Activated naive CD4-positive, alpha-beta T cell (primary cell): ENCODE measurements at regions not wholly inside any gene's neighbourhood (a gene's known extent, or its start where the extent isn't known, plus 50 kb on each side); places are given as distances from the start of the nearest gene placed in this dataset.

Source experiments
- DNase-seq, 4 experiments: peaks; one replicate each; lab custom pipeline; 2025; lab: John Stamatoyannopoulos, UW

- DNase-seq, result no peak
Measured at GRCh38 chr17:36816214-36816906, 120.9 kb upstream of the LHX1 start.

DNA sequence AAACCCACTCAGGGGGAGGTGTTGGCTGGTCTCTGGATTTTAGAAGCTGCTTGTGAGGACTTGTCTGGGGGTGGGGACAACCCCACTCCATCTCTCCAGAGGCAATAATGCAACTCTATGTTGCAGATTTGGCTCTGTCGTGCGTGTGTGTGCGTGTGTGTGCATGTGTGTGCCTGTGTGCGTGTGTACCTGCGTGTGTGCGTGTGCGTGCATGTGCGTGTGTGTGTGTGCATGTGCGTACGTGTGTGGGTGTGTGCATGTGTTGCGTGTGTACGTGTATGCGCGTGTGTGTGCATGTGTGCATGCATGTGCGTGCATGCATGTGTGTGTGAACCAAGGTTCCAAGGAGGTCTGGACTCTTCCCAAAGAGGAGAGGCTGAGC is 120.4 kb upstream of the LHX1 start:
- no peak for DNase-seq

- DNase-seq, result no peak
Measured at GRCh38 chr17:36817483-36818048, 119.7 kb upstream of the LHX1 start.

- DNase-seq, result no peak
Measured at GRCh38 chr17:36818134-36818825, 119.0 kb upstream of the LHX1 start.

GRCh38 chr17:36823850-36824677 is 113.2 kb upstream of the LHX1 start:
- no peak for DNase-seq

DNA sequence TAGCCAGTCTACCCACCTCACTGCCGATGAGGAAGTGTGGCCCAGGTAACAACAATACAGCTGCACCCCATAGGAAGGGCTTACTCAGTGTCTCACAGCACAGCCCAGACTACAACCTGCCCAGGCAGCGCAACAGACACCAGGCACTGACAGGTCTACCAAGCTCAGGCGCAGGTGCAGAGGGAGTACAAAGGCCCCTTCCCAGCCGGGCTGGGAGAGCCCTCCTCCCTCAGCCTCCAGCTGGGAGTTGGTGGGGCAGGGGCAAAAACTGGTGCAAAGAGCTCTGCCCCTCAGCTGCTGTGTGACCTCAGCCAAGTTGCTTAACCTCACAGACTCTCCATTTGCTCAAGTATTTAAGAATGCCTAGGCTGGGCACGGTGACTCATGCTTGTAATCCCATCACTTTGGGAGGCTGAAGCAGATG is 112.6 kb upstream of the LHX1 start:
- no peak for DNase-seq

DNA sequence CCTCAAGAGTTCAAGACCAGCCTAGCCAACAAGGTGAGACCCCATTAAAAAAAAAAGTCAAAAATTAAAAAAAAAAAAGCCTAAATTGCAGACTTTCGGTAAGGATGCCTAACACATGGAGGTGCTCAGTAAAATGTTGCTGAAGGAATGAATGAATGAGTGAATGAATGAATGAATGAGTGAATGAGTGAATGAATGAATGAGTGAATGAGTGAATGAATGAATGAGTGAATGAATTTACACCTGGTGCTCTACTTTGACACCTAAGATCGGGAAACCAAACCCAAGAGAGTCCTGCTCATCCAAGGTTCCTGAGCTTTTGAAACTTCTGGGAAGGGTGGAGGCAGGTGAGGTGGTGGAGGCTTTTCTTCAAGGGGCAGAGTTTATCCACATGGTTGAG is 112.2 kb upstream of the LHX1 start:
- DNase-seq, result no peak

- DNase-seq, result no peak
Measured at GRCh38 chr17:36825521-36825920, 111.8 kb upstream of the LHX1 start.

- no peak for DNase-seq
Measured at GRCh38 chr17:36825951-36826350, 111.3 kb upstream of the LHX1 start.

DNA sequence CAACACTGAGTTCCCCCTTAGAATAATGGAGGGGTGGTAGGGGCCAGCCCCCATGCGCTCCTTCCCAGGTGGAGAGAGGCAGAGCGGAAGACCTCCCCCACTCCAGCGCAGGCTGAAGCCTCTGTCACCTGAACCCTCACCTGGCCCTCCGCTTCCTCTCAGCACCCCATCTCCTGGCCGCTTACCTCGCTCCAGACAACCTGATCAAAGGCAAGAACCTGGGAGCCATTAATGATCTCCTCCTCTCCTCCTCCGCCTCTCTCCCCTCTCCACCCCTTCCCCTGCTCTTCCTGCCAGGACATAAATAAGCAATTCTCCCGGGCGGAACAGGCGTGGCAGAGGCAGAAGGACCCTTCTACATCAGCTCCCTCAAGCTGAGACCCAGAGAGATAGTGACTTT is 110.2 kb upstream of the LHX1 start:
- DNase-seq, result no peak

DNA sequence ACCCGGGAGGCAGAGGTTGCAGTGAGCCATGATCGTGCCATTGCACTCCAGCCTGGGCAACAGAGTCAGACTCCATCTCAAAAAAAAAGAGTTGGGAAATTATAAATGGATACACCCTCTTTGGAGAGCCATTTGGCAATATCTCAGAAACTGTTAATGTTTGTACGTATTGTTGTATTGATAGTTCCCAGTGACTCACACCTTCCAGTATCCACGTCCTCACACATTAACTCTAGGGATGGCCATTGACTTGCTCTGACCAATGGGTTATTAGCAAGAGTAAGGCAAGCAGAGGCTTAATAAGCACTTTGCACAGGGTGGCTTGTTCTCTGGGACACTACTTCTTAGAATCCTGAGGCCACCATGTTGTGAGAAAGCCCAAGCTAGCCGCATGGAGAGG is 107.6 kb upstream of the LHX1 start:
- DNase-seq, result no peak

- DNase-seq, result no peak
Measured at GRCh38 chr17:36833279-36833678, 104.0 kb upstream of the LHX1 start.

- no peak for DNase-seq
Measured at GRCh38 chr17:36835036-36835435, 102.2 kb upstream of the LHX1 start.

DNA sequence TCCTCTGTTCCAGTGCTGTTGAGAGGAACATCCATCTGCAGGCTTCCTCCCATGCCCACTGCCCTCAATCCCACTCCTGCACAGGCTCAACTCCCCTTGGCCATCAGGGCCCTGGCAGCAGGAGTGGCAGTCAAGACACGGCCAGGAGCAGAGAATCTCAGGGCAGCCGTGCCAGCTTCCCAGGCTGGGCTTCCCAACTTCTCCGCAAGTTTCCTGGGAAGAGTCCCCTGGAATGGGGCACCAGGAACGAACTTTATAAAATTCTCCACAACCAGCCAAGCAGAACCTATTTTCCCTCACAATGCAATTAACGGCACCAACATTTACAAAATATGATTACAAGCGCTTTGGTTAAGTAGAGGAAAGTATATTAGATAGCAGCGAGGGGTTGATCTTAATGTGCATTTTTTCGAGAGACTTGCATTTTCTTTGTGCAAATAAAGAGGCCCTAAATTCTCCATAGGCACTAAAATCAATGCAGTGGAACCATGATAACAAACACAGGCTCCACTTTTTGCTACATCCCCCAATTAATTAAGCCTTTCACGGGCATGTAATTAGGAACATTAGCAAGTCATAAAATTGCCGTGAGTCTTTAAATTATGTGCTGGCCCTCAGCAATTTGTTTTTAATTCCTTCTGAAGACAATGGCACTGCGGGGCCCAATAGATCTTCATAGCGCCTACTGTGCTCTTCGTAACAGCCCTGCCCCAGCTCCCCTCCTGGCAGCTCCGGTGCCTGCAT is 99.9 kb upstream of the LHX1 start:
- no peak for DNase-seq

GRCh38 chr17:36837939-36838272 is 99.4 kb upstream of the LHX1 start:
- no peak for DNase-seq

GRCh38 chr17:36839256-36839655 is 98.0 kb upstream of the LHX1 start:
- DNase-seq, result no peak

DNA sequence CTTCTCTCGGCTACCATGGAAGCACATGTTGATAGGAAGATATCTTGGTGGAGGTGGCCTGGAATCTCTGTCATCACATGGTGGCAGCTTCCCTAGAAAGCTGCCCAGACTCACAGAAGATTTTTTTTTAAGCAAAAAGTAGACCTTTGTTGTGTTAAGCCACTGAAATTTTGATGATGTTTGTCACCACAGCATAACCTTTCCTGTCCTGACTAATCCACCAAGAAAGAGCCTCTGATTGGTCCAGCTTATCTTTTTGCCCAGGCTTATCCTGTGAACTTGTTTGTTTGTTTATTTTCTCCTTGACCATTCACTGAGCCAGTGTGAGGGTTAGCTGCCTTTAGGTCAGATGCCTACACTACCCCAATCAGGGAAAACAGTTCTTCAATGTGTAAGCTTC is 96.5 kb upstream of the LHX1 start:
- no peak for DNase-seq

DNA sequence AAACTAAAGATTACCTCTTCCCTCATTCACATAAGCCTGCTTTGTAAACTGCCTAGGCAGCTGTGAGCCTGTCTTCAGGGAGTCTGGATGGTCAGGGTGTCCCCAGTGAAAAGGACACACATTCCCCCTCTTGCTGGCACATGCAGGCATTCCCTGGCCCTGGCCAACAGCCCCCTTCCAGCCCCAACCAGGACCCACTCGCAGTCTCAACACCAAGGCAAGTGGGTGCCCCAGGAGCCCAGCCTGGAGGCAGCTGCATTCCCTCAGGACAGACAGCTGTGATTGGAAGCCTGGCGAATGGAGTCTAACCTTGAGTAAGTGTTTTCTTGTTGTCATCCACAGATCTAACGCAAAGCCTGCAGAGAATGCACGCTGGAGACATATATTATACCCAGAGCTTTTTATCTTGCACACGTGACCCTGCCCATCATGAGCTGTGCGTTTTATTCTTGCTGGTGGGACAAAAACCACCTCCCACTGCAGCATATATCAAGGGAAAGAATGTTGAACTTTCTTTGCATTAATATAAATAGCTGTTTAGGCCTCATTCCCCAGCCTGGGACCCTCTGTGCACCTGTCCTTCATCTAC is 95.0 kb upstream of the LHX1 start:
- DNase-seq, result no peak

- DNase-seq, result no peak
Measured at GRCh38 chr17:36842963-36843558, 94.2 kb upstream of the LHX1 start.

DNA sequence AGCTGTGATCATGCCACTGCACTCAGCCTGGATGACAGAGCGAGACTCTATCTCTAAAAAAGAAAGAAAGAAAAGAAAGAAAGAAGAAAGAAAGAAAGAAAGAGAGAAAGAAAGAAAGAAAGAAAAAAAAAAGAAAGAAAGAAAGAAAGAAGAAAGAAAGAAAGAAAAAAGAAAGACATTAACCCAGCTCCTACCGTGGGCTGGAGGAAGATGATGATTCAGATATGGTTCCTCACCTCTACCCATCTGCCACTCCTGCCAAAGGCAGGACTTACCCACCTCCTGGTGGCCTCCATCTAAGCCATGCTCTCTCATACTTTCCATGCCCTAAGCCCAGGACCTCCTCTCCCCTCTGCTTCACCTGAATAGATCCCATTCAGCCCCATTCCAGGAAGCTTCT is 93.3 kb upstream of the LHX1 start:
- DNase-seq, result no peak

DNA sequence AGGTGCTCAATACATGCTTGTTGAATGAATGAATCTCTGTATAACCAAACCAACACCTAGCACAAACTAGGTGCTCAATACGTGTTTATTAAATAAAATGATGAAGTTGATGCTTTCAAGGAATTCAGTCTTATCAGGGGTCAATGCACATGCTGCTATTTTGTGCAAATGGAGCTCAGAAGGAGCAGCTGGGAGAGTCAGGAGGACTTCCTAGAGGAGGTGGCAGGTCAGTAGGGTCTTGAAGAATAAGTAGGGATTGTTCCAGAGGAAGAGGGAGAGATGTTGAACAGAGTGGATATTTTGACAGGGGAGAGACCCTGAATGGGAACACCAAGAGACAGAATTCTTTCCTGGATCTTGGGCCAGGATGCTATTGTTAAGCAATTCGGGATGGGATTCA is 92.7 kb upstream of the LHX1 start:
- no peak for DNase-seq
